GM11168 (cell line): ENCODE measurements at regions not wholly inside any gene's neighbourhood (a gene's known extent, or its start where the extent isn't known, plus 50 kb on each side); places are given as distances from the start of the nearest gene placed in this dataset.

Experiments
- in situ Hi-C: fragments of 300-500 bp; cut with MboI; formaldehyde crosslinking; loops from one replicate; pipeline ENCODE4 v1.12.0; 2022; ENCODE audit warnings: low sequenced_read_pairs; ENCODE audit not compliant: unreplicated experiment

DNA sequence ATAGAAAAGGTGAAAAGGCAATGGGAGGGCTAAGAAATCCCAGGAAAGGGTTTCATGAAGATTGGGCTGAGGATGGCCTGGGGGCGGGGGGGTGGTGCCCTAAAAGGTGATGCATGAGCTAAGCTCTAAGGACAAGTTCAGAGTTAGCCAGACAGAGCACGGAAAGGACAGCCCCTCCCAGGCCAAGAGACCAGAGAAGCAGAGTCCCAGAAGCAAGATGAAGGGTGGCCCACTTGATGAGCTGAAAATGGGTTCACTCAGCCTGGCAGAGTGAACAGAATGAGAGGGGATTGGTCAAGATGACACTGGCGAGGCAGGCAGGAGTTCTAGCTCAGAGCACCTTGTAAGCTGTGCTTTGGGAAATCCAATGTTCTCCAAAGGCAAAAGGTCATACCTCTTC lies 89.4 kb upstream of the GPR26 start:
- in situ Hi-C loops, result loop anchor here (25.0 kb wide), 1 partner anchor 811 kb away; no protein-coding TSS in a partner anchor

DNA sequence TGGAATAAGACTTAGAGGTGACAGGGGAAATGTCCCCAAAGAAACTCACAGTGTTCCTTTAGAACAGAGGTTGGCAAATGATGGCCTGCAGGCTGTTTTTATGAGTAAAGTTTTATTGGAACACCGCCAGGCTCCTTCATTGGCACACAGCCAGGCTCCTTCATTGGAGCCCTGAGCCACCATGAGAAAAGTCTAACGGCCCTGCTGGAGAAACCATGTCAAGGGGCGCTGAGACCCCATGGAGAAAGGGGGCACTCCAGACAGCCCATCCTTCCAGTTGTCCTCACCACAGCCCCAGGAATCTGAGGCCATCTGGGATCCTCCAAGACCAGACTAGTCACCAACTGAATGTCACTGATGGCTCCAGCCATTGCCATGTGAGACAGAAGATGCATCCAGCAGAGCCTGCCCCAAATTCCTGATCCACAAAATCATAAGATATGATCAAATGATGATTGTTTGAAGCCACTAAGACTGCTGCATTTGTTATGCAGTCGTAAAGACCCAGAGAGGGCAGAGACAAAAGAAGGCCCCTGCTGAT lies 88.2 kb upstream of the GPR26 start:
- in situ Hi-C loops, result loop anchor here (25.0 kb wide), 1 partner anchor 809 kb away; no protein-coding TSS in a partner anchor

DNA sequence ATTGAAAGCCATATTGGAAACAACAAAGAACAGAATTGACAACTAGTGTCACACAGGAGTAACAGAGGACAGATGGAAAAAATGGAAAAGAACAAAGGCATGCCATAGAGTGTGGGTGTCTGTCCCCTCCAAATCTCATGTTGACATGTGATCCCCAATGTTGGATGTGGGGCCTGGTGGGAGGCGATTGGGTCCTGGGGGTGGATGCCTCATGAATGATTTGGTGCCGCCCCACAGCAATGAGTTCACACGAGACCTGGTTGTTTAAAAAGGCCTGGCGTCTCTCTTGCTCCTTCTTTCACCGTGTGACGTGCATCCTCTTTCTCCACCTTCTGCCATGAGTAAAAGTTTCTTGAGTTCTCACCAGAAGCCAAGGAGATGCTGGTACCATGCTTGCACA lies 87.4 kb upstream of the GPR26 start:
- in situ Hi-C loops, result loop anchor here (25.0 kb wide), 1 partner anchor 809 kb away; no protein-coding TSS in a partner anchor

DNA sequence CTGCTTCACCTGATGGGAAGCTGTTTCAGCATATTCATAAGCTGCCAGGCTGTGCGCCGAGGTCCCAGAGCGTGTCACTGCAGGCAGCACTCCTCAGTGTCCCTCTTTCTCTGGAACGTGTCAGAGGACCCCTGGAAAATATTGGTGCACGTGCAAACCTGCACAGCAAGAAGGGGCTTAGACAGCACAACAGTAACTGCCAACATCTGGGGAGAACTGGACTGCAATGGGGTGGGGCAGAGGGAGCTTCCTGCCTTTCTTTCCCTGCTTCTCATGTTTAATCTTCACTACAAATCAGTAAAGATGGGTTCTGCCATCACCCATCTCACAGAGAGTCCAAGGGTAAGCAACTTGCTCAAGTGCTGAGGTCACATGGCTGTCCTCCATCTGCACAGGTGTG lies 86.5 kb upstream of the GPR26 start:
- in situ Hi-C loops, result loop anchor here (5.0 to 25.0 kb wide), 2 partner anchors 388 to 808 kb away; no protein-coding TSS in a partner anchor

DNA sequence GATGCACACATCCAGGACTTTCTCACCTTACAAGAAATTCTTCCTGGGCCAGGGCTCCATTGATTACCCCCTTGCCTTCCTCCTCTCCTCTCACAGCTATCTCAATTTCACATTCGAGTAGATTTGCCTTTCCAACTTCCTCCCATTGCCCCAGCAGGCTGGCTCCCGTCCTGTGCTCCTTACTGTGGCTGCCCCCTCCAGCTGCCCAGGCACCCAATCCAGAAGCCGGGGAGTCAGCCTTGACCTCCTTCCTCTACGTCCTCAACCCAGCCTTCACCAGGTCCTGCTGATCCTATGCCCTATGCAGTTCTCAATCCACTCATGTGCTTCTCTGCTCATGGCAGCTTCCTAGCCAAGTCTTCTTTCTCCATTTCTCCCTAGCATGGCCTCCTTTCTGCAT lies 85.7 kb upstream of the GPR26 start:
- in situ Hi-C loops, result loop anchor here (5.0 to 25.0 kb wide), 2 partner anchors 387 to 807 kb away; no protein-coding TSS in a partner anchor

DNA sequence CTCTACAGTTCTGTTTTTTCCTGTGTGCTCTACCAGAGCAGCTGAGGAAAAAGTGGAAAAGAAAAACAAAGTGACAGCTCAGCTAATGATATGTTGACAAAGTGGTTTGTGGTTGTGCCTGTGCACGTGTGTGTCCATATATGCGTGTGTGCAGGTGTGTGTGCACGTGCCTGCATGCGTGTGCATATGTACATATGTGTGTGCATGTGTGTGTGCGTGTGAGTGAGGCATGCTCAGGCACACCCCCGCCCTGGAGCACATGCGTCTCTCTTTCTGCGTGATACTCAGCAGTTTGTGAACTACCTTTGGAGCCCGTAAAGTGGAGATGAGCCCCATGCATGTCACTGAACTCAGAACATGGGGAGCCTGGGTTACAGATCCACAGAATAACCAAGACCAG lies 84.5 kb upstream of the GPR26 start:
- in situ Hi-C loops, result loop anchor here (5.0 to 25.0 kb wide), 2 partner anchors 386 to 806 kb away; no protein-coding TSS in a partner anchor

DNA sequence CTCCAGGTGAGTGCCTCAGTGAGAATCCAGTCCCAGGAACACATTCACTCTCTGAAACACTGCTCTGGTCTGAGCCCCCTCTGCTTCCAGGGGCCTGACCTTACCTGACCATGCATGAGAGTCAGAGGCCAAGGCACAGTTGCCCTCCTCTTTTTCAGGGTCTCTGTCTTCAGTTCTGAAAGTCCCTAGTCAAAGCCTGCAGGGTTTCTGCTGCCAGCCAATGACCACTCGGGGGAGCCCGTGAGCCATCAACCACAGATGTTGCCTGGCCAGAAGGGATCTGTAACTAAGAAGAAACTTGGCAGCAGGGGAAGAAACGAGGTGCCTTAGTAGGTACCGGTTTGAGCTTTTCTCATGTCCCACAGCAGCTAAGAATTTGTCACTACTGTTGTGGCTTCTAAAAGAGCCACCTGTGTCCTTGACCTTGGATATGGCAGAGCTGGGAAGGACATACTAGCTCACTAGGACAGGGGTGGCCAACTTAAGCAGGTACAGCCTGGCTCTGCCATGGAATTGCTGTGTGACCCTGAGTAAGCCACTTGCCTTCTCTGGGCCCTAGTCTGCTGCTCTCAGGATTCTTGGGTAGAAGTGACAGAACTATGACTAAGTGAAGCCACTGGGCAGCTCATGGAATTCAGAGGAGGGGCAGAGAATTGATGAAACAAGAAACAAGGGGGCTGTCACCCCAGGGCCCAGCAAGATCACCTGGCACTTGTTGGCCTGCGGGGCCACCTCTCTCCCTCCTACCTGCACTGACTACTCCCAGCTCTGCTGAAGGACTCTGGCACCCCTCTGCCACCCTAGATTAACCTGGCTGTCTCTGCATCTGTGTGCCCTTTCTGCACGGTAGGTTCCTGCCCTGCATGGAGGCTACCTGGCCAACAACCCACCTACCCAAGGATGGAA lies 83.8 kb upstream of the GPR26 start:
- in situ Hi-C loops, result loop anchor here (5.0 to 25.0 kb wide), 2 partner anchors 385 to 805 kb away; no protein-coding TSS in a partner anchor

DNA sequence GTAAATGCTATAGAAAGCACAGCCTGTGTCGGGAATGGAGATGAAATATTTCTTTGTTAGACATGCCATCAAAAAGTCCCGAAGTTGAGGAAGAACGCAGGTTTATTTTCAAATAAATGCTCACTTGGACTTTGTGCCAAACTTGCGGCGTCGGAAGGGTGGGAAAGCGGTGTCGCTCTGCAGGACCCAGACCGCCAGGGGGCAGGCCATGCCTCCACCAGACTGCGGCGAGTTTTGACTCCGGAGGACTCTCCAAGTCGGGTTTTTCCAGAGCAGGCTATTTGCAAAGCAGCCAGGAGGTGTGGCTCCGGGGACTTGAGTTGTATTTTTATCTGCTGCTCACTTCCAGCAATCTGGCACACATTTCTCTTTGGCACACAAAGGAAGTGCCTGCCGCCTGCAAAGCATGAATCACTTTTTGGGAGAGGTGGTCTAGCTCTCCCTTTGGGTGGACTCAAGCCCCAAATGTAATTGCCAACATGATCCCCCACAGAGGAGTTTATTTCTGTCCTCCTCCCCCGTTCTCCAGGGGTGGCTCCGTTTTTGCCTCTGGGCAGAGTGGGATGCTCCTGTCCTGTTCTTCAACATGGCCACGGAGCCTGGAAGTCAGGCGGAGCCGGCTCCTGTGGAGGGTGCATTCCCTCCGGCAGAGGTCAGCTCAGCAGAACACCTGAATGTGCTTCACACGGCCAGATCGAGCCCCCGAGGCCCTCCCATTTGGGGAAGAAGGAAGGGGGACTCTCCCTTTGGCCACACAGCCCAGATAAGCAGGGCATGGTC lies 82.3 kb upstream of the GPR26 start:
- in situ Hi-C loops, result loop anchor here (5.0 to 25.0 kb wide), 2 partner anchors 383 to 803 kb away; no protein-coding TSS in a partner anchor

DNA sequence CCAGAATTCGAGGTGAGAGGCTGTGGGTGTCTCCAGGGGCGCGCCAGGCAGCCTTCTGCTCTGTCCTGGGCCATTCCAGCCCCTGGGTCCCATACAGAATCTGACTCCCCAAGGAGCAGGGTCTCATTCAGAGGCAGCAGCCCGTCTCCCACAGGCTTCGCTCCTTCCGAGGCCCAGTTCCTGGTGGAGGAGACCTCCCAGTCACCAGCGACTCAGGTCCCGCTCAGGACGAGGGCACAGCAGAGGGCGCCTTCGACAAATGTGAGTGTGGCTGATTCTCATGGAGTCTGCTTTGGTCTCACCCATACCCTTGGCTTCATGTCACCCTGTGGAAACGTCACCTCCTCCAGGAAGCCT lies 81.8 kb upstream of the GPR26 start:
- in situ Hi-C loops, result loop anchor here (5.0 to 25.0 kb wide), 2 partner anchors 383 to 803 kb away; no protein-coding TSS in a partner anchor

DNA sequence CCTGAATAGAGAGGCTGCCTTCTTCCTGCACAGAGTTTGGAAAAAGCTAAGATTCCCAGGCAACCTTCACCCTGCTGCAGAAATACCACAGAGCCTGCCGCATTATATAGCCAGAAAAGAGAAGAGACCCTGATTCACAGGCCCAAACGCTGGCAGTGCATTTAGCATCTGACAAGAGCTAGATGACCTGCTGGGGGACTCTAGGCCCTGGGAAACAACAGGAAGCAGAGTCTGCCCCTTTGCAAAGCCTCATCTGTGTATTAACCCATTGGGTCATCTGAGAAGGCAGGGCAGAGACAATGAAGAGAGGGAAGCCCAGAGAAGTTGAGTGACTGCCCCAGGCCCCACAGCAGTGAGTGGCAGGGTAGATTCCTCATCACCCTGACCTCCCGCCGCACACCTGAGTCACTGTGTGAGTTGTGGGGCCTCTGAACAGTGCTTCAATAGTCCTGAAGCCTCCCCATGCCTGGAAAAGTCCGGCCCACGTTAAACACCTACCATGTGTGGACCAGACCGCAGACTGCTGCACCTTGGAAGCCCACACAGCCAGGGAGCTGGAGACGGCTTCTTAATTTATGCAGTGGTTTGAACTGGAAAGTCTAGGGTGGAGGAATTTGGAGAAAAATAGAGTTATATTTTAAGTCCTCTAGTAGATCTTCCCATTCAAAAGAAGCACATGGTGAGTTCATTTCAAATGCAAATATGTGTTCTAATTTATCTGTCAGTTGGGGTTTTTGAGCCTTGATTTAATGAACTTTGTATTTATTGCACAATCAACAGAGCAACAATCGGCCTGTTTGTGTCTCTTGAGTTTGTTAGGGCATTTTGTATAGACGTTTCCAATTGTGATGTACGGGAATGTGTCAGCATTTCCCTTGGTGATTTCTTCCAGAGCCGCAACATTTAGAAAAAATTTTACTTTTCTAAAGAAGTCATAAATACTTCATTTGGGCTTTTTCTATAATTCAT lies 80.4 kb upstream of the GPR26 start:
- in situ Hi-C loops, result loop anchor here (25.0 kb wide), 1 partner anchor 802 kb away; no protein-coding TSS in a partner anchor

DNA sequence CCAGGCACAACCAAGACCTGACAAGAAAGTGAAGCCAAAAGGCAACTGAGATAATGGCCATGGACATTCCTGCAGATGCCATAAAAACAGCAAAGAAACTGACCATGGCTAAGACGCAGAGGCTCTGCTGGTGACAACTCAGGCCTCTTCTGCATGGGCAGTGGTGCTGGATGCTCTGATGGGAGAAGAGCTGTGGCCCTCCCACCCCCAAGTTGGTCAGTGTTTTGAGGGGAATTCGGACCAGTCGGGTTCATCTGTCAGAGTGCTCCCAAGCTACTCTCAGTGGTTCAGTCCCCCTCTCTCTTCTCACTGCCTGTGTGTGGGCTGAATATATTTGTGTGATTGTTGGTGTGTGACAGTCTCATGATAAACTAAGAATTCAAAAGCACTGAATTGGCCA lies 79.0 kb upstream of the GPR26 start:
- in situ Hi-C loops, result loop anchor here (25.0 kb wide), 1 partner anchor 800 kb away; no protein-coding TSS in a partner anchor

DNA sequence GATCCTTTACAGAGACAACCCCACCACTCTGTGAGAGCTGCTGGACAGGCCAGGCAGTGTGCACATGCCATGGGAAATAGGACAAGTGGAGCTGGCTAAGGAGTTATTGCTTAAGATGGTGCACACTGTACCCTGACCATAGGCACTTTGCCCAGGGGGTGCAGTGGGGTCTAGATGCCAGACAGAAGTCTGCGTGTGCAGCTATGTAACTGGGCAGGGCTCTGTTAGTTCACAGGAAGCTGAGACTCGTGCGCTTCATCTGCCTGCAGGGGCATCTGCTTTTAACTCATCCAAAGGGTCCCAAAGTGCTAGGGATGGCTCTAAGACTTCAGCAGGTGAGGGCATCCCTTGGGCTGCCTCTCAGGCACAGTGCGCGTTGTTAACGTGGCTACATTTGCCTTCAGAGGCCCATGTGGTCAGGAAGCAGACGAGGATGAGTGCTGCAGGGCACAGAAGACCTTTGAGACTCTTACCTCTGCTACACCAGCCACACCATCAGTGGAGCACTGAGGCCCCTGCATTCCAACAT lies 77.7 kb upstream of the GPR26 start:
- in situ Hi-C loops, result loop anchor here (25.0 kb wide), 1 partner anchor 799 kb away; no protein-coding TSS in a partner anchor

DNA sequence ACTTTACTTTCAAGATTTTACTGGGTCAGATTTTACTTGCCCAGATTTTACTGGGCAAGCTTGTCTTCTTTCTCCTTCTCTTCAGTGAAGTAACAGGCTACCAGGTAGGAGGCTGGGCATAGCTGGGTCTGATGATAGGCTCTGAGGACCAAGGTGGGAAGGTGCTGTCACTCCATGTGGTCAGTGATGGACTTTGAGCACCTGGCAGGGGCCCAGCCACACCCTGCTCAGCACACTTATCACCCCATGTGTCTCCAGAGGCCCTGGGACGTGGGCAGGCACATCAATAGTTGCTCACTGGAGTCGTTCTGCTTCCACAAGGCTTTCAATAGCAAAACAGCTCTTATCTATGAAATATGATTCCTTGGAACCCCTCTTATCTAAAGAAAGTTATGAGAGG lies 70.5 kb upstream of the GPR26 start:
- in situ Hi-C loops, result loop anchor here (25.0 kb wide), 1 partner anchor 792 kb away; no protein-coding TSS in a partner anchor

DNA sequence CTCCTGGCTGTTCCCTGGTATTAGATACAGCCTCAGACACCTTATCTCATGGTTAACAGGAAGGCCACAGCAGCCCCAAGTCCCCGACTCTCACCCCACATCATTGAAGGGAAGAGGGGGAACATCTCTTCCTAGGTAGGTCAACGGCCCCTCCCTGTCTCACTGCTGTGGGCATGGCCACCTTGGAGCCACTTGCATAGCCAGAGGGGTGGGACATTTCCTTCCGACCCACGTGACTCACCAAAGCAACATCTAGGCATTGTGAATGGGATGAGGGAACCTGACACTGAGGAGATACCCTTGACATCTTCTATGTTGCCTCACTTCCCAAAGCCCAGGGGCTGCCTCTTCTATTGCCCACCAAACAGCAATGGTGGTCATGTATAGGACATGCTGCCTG lies 68.5 kb upstream of the GPR26 start:
- in situ Hi-C loops, result loop anchor here (25.0 kb wide), 1 partner anchor 790 kb away; no protein-coding TSS in a partner anchor

DNA sequence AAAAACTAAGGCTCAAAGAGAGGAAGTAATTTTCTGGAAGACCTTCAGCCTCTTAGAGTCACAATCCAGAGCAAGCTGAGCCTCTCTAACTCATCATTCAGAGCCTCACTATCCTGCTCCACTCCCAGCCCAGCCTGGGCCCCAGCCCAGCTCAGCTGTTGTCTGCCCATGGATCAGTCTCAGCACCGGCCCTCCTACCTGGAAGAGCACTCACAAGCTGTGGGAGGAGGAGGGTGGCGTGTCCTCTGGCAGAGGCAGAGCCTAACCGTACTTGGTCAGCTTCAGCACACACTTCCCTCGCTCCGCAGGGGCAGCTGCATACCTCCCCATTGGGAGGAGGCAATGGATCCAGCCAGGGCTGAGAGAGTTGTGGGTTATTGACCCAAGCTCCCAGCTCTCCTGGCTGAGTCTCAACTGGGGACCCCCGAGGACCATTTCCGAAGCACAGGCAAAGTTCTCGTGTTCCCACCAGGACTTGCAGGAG lies 66.7 kb upstream of the GPR26 start:
- in situ Hi-C loops, result loop anchor here (25.0 kb wide), 1 partner anchor 788 kb away; no protein-coding TSS in a partner anchor

DNA sequence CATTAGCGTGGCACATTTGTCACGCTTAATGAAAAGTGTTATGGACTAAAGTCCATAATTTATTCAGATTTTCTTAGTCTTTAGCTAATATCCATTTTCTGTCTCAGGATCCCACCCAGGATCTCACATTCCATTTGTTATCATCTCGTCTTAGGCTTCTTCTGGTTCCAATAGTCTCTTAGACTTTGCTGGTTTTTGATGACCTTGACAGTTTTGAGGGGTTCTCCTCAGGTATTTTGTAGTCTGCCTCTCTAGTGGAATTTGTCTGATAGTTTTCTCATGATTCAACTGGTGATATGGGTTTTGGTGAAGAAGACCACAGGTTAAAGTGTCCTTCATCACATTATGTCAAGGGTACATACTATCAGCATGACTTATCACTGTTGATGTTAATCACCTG lies 66.0 kb upstream of the GPR26 start:
- in situ Hi-C loops, result no loop called here

DNA sequence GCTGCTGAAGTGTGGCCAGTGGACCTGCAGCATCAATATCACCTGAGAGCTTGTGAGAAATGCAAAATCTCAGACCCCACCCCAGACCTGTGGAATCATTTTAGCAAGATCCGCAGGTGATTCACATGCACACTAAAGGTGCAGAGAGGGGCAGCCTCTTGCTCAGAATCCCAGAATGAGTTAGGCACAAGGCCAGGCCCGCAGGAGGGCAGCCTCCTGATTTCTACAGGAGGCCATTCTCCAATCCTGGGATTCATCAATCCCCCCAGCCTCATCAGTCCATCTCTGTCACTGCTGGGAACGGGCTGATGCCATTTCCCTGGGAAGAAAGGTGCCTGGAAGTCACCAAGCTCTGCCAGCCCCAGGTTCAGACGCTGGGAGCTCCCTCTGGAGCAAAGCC lies 63.0 kb upstream of the GPR26 start:
- in situ Hi-C loops, result no loop called here

DNA sequence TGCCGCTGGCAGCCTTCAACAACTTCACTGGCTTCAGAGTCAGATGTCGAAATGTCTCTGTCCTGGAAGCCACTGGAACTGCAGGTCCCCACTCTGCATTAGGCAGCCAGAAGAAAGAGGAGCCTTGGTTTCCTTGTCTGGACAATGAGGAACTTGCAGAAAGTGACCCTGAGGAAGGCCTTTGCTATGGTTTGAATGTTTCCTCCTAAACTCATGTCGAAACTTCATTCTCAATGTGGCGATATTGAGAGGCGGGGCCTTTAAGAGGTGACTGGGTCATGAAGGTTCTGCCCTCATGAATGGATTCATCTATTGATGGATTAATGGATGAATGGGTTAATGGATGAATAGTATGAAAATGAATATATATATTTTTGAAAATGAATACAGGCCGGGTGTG lies 61.6 kb upstream of the GPR26 start:
- in situ Hi-C loops, result no loop called here

DNA sequence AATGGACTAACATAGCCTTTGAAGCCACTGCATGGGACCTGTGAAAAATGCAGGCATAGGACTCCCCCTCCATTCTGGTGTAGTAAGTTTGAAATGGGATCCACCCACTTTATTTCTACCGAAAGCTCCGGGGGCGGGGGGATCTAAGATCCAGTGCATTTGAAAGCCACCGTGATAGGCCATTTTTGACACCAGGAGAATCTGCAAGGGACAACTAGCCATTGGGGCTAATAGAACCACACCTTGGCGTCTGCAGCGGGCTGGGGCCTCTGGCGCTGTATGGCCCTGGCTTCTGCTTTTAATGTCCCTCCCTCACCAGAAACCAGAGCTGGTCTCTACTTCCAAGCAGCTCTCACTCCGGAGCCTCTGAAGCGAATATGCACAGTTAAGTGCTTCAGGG lies 60.1 kb upstream of the GPR26 start:
- in situ Hi-C loops, result no loop called here
